GM13976 (cell line): ENCODE measurements at regions not wholly inside any gene's neighbourhood (a gene's known extent, or its start where the extent isn't known, plus 50 kb on each side); places are given as distances from the start of the nearest gene placed in this dataset.

Experiments used
- DNase-seq: peaks from one replicate; pipeline ENCODE4 v3.0.0; 2012; ENCODE audit warnings: low spot score
- in situ Hi-C: fragments of 300-500 bp; cut with MboI; formaldehyde crosslinking; loops from one replicate; pipeline ENCODE4 v1.12.0; 2022; ENCODE audit warnings: low sequenced_read_pairs, mixed read lengths, inconsistent platforms; ENCODE audit not compliant: unreplicated experiment
- TF ChIP-seq, protein P1 (sequence below): IDR thresholded peaks from 2 replicates; pipeline ENCODE4 v1.5.1; 2012; ENCODE audit warnings: borderline replicate concordance, mild to moderate bottlenecking; ENCODE audit not compliant: insufficient read depth; ENCODE audit errors: extremely low read depth, missing control alignments, control extremely low read depth

DNA sequence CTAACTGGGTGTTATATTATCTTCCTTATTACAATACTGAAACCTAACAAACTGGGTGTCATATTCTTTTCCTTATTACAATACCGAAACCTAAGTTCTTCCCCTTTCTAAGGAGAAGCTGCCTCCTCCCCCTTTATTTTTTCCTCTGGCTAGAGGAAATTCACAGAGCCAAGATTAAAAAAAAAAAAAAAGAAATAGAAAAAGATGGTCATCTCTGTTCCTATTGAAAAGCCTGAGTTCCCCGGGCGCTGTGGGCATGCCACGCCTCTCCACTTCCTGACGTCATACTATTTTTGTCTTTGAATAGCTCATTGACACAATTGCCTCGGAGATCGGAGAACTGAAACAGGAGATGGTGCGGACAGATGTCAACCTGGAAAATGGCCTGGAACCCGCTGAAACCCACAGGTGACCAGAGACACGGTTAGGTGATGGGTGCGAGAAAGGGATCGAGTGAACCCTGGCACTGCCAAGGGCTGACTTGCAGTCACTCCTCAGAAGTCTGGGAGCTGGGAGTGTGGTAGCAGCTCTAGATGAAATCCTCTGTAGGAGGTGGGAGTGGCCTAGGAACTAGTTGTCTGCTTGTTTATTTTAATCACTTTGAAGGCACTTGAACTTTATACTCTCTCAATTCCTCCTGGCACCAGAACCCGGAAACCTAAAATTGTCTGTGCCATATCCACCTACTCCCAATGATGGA, 82.2 kb upstream of the NAA20 start:
- DNase-seq = peak; percentile 61
- in situ Hi-C loops = no loop called here
- TF ChIP-seq, protein P1, sequence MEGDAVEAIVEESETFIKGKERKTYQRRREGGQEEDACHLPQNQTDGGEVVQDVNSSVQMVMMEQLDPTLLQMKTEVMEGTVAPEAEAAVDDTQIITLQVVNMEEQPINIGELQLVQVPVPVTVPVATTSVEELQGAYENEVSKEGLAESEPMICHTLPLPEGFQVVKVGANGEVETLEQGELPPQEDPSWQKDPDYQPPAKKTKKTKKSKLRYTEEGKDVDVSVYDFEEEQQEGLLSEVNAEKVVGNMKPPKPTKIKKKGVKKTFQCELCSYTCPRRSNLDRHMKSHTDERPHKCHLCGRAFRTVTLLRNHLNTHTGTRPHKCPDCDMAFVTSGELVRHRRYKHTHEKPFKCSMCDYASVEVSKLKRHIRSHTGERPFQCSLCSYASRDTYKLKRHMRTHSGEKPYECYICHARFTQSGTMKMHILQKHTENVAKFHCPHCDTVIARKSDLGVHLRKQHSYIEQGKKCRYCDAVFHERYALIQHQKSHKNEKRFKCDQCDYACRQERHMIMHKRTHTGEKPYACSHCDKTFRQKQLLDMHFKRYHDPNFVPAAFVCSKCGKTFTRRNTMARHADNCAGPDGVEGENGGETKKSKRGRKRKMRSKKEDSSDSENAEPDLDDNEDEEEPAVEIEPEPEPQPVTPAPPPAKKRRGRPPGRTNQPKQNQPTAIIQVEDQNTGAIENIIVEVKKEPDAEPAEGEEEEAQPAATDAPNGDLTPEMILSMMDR = no peak

DNA sequence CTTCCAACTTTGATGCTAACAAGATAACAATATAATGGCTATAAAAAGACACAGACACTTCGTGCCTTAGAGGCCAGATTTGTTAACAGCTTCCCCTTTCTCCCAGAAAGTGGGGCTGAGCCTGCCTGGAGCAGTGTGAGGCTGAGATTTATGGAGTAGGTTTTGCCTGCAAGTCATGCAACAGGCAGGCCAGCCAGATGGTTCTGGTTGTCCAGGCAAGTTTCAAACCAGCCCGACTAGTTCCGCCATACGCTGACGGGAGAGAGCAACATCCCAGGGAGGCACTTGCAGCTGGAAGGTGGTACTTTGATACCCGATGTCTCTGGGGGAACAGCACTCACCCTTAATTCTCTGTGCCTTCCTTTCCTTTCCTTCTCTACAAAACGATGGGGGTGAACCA, 81.3 kb upstream of the NAA20 start:
- no peak for DNase-seq
- TF ChIP-seq, protein P1 = no peak
- in situ Hi-C loops = no loop called here

DNA sequence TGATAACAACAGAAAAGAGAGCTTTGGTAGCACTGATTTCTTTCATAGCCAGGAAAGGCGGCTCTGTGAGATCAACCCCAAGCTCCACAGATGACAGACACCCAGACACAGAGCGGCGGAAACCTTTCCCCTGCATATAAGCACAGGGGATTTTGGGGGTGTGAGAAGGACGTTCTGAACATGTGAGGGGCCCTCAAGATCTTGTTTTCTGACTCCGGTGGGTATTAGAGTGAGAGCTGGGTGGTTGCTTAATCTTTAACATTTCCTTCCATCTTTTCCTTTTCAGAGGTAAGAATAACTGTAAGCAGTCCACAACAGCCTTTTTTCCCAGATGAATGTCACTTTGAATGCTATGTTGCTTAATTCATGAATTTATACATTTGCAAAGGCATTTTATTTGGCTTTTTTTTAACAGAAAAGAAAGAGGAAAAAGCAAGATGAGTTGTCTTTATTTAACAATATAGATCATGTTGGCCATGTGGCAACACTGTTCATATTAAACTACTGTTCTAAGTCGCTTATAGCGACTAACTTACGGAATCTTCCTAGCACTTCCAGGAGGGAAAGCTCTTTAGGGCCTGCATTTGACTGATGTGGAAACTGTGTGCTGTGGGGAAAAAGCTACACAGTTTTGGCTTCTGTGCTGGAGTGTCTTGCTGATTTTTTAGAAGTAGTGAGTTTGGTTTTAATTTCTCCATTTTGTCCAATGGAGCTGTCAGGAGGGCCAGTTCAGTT, 80.5 kb upstream of the NAA20 start:
- DNase-seq = no peak
- in situ Hi-C loops = no loop called here
- TF ChIP-seq, protein P1 = no peak

DNA sequence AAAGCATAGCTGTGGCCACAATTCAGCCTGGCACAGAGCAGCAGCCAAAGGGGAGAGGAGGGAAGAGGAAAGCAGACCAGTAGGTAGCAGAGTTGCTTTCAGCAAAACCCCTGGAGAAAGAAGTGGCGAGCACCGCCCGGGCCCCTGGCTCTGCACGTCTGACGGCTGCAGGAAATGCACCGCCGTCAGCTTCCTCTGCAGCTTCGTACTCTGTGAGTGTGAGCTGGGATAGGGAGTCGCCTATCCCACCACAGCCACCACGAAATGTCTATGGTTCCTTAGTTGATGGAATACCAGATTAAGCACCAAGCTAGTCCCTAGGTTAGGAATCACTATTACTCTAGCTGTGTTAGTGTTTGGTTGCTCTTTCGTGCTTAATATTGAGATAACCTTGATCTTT, 79.9 kb upstream of the NAA20 start:
- in situ Hi-C loops = no loop called here
- DNase-seq = no peak
- TF ChIP-seq, protein P1 = no peak

DNA sequence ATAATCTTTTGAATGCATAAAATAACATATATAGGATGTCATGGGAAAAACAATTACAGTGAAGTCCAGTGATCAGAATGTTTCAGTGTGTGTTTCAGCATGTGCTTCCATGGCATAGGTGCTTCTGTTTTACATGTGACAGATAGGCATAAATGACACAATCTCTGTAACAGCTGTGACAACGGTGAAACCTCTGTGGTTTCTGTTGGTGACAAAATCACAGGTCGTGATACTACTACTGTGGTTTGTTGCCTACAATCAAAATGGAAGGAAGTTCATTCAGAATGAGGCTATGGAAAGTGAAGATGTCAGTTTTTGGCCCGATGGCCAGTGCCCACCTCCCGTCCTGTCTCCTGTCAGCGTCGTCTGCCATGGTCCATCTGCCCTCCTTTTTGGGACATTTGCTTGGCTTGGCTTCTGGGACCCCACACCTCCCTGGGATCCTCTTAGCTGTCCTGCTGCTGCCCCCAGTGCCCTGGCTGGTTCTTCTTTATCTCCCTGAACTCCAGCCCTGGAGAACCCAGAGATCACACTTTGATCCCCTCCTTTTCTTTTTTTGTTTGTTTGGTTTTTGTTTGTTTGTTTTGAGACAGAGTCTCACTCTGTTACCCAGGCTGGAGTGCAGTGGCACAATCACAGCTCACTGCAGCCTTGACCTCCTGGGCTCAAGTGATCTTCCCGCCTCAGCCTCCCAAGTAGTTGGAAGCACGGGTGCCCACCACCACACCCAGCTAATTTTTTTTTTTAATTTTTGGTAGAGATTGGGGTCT, 79.3 kb upstream of the NAA20 start:
- DNase-seq = peak; percentile 53
- in situ Hi-C loops = no loop called here
- TF ChIP-seq, protein P1 = no peak

DNA sequence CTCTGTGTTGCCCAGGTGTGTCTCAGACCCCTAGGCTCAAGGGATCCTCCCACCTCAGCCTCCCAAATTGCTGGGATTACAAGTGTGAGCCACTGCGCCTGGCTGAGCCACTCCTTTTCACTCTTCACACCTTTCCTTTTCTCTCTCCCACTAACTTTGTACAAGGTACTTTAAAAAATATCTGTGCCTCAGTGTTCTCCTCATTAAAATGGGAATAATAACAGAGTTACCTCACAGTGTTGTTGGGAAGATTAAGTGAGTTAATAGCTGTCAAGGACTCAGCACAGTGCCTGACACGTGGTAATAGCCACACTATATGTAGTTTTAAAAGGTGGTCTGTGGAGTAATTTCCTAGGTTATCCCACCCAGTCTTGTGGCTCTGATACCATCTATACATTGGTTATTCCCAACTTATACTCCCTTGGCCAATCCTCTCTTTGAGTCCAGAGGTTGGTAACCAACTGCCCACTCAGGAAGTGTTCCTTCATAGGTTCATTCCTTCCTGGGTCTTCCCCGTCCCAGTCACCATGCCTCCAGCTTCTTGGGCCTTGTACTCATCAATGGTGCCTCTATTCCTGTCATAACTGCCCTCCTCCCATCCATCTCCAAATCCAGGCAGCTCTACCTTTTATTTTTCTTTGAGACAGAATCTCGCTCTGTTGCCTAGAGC, 78.6 kb upstream of the NAA20 start:
- in situ Hi-C loops = no loop called here
- no peak for DNase-seq
- TF ChIP-seq, protein P1 = no peak
